ENCODE measurements at regions not wholly inside any gene's neighbourhood (a gene's known extent, or its start where the extent isn't known, plus 50 kb on each side); places are given as distances from the start of the nearest gene placed in this dataset.
A peak's percentile ranks its signal among the peaks of the same experiment; 100 is the strongest.

DNA sequence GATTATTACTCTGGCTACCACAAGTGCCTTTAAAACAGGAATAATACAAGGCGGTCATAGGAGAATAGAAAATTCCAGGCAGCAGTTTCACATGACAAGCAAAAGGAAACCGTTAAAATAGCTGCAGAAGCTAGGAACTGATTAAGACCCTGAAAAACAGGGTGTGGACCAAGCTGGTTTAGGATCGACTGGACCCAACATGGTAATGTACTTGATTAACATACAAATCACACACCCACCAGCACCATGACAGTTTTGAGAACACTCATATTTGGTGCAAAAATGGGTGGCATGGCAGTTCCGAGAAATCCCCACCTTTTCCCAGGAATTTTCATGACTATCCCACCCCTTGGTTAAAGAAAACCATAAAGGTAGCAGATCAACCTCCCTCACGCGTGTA is 51.9 kb upstream of the TMEM163 start:
- Mint-ChIP-seq H3K4me3 (no peak overlapping the region), H3K4me1 (peaks cover 5% of the 10 kb centered on the region)
- no peak for DNase-seq

GRCh38 chr2:134771313-134771801 is 52.6 kb upstream of the TMEM163 start:
- Mint-ChIP-seq H3K27me3 (peaks cover 5% of the 10 kb centered on the region), H3K36me3 (ENCODE audit: low read depth) (no peaks in the 10 kb centered on the region), H3K27ac (no peak overlapping the region), H3K4me3 (no peak overlapping the region), H3K4me1 (peaks cover 5% of the 10 kb centered on the region), H3K9me3 (peaks cover 3% of the 10 kb centered on the region)
- intact Hi-C loops (cut with micrococcal nuclease), result no loop called here
- no peak for DNase-seq

More for the DNA sequence above, 51.9 kb upstream of the TMEM163 start:
- no peaks in the 10 kb centered on the region for H3K36me3 Mint-ChIP-seq (ENCODE audit: low read depth)
- no peak overlapping the region for H3K27ac Mint-ChIP-seq
- H3K27me3 Mint-ChIP-seq, result peaks cover 6% of the 10 kb centered on the region
- intact Hi-C loops (cut with micrococcal nuclease), result no loop called here
- peaks cover 3% of the 10 kb centered on the region for H3K9me3 Mint-ChIP-seq

DNA sequence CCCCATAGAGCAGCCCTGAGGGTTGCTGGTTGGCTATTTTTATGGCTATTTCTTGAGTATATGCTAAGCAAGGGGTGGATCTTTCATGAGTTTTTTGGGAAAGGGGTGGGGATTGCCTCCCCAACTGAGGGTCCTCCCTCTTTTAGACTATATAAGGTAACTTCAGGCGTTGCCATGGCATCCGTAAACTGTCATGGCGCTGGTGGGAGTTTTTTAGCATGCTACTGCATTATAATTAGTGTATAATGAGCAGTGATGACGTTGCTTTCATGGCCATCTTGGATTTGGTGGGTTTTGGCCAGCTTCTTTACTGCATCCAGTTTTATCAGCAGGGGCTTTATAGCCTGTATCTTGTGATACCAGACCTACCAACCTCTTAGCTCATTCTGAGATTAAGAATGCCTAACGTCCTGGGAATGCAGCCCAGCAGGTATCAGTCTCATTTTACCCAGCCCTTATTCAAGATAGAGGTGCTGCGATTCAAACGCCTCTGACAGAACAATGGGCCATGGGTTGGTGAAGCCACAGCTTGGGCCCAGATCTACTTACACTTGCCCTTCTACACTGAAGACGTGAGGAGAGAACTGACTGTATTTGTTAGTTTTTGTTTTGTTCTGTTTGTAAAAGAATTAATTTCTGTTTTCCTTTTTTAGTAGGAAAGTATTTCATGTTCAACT is 53.8 kb upstream of the TMEM163 start:
- intact Hi-C loops (cut with micrococcal nuclease), result no loop called here
- no peak for DNase-seq
- H3K4me3 Mint-ChIP-seq, result no peak overlapping the region
- H3K9me3 Mint-ChIP-seq, result peaks cover 3% of the 10 kb centered on the region
- H3K27me3 Mint-ChIP-seq, result peaks cover 6% of the 10 kb centered on the region
- H3K36me3 Mint-ChIP-seq (ENCODE audit: low read depth), result no peaks in the 10 kb centered on the region
- H3K4me1 Mint-ChIP-seq, result peaks cover 5% of the 10 kb centered on the region
- H3K27ac Mint-ChIP-seq, result no peak overlapping the region

- H3K9me3 Mint-ChIP-seq, result peaks cover 3% of the 10 kb centered on the region
- intact Hi-C loops (cut with micrococcal nuclease), result no loop called here
Measured at GRCh38 chr2:134773335-134773734, 54.5 kb upstream of the TMEM163 start.

DNA sequence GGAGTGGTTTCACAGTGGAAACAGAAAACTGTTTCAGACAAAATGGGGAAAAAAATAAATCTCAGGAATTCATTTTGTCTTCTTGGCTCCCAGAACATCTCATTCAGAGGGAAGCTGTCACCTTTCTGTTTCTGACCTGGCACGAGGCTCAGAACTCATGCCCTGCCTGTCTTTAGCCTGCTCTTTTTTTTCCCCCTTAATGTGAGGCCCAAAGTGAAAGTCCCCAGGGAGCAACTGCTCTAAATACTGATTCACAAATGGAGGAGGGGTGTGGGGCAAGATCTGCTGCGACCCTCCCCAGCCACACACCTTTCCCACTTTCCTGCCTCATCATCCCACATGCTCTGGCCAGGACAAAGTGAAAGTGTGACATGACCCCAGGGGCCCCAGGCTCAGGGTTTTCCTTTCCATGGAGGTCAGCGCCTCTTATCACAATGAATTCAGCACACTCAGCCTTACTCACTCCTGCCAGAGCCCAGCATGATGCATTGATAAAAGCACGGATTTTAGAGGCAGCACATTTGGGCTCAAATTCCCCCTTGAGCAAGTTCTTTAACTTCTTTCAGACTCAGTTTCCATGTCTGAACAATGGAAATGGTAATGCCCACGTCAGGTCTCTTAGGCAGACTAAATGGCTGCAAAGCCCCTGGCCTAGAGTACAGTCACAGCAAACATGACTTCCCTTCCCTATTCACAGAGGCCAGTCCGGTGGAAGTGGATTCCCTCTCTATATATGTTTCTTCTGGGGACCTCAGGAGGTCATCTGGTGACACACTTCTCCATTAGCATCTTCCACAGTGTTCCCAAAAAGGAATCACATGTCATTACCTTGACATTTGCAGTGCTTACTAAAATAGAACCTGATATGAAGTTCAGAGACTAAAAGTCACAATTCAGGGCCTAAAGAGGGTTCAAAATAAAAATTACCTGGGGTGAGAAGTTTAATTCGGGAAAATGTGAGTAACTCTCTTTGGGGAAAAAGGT is 55.3 kb upstream of the TMEM163 start:
- Mint-ChIP-seq H3K27ac (no peak overlapping the region), H3K27me3 (peaks cover 8% of the 10 kb centered on the region), H3K36me3 (ENCODE audit: low read depth) (no peaks in the 10 kb centered on the region), H3K4me3 (no peak overlapping the region), H3K4me1 (peaks cover 5% of the 10 kb centered on the region), H3K9me3 (peaks cover 3% of the 10 kb centered on the region)
- DNase-seq, result no peak
- intact Hi-C loops (cut with micrococcal nuclease), result no loop called here

More at GRCh38 chr2:134773335-134773734, 54.5 kb upstream of the TMEM163 start:
- Mint-ChIP-seq H3K4me1 (peaks cover 5% of the 10 kb centered on the region), H3K27me3 (peaks cover 6% of the 10 kb centered on the region), H3K27ac (no peak overlapping the region), H3K4me3 (no peak overlapping the region), H3K36me3 (ENCODE audit: low read depth) (no peaks in the 10 kb centered on the region)
- DNase-seq, result no peak

DNA sequence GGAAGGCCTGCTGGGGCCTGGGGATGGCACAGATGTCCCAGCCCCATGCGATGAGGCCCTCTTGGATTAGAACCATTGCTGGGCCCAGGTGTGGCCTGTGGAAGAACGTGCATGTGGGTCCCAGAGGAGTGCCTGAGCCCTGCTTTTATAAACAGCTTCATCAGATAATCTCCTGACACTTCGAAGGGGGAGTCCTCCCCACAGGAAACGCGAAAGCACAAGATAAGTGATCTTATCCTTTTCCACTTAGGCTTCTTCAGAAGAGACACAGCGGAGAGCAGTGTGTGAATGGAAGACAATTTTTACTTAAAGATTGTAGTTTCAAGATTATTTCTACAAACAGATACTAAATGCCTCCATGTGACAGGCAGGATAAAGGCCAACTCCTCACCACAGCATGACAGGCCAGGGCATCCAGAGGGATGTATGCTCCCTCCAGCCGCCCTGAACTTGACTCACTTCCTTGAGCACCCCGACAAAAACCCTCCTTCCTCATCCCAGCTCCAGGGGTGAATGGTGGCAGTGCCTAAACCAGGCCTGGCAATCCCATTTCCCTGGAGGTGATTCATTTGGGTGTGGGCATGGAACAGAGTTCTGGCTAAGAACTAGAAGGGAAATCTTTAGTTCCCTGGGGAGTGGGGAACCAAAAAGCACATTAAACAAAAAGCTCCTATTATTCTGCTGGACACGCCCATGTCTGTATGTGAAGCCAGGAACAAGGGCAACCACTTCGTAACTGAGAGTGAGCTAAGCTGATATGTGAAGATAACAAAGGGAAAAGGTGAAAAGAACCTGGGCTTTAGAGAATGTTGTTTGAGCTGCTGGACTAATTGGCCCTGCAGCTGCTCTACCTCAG is 56.2 kb upstream of the TMEM163 start:
- Mint-ChIP-seq H3K27ac (no peak overlapping the region), H3K4me3 (no peak overlapping the region), H3K36me3 (ENCODE audit: low read depth) (no peaks in the 10 kb centered on the region), H3K4me1 (peaks cover 5% of the 10 kb centered on the region), H3K27me3 (peaks cover 10% of the 10 kb centered on the region), H3K9me3 (peaks cover 3% of the 10 kb centered on the region)
- intact Hi-C loops (cut with micrococcal nuclease), result no loop called here
- DNase-seq, result no peak

DNA sequence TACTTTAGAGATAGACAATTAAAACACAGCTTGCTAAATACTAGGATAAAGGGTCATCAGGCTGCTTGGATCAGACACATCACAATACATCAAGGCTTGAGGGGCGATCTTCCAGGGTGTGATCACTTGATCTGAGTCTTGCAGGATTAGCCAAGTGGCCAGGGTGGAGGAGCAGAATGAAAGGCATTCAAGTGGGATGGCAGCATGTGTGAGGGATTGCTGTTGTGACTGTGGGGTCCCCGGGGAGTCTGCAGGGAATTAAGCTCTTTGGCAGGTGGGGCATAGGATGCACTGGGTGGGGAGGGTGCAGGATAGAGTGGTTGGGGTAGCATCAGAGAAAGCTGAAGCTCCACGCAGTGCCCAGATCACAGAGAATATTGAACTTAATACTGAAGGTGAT is 58.0 kb upstream of the TMEM163 start:
- no peaks in the 10 kb centered on the region for H3K9me3 Mint-ChIP-seq
- peaks cover 8% of the 10 kb centered on the region for H3K27me3 Mint-ChIP-seq
- no peak overlapping the region for H3K4me3 Mint-ChIP-seq
- H3K27ac Mint-ChIP-seq, result no peak overlapping the region
- no peak for DNase-seq
- peaks cover 5% of the 10 kb centered on the region for H3K4me1 Mint-ChIP-seq
- intact Hi-C loops (cut with micrococcal nuclease), result no loop called here
- H3K36me3 Mint-ChIP-seq (ENCODE audit: low read depth), result no peaks in the 10 kb centered on the region

DNA sequence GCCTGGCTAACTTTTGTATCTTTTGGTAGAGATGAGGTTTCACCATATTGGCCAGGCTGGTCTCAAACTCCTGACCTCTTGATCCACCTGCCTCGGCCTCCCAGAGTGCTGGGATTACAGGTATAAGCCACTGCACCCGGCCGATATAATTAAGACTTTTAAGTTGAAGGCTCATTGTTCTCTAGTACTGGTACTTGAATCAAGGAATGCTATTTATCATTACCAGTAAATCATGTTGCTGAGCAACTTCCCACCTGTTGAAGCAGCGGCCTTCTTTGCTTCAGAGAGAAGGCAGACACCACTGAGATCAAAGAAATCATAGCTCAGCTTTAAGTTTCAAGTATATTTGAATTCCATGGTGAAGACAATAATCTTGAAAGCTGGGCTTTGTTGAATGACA is 58.8 kb upstream of the TMEM163 start:
- Mint-ChIP-seq H3K4me1 (peaks cover 5% of the 10 kb centered on the region), H3K9me3 (no peaks in the 10 kb centered on the region), H3K4me3 (no peak overlapping the region), H3K27me3 (peaks cover 12% of the 10 kb centered on the region), H3K27ac (no peak overlapping the region), H3K36me3 (ENCODE audit: low read depth) (no peaks in the 10 kb centered on the region)
- intact Hi-C loops (cut with micrococcal nuclease), result no loop called here
- DNase-seq, result no peak

DNA sequence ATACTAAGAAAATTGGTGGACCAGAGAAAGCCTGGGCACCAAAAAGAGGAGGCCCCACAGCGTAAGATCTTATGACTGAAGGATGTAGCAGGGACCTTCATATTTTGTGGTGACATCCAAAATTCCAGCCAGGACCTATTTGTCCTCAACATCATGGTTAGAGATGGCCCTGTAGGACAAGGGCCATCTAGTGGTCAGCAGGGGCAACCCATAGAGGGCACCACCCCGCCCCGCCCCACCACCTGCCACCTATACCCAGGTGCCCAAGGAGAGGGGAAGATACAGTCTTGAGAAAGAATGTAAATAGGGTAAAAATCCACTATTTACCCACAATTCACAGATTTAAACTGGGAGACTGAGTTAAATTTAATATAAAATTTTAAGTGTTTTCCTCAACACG is 59.6 kb upstream of the TMEM163 start:
- no peak overlapping the region for H3K27ac Mint-ChIP-seq
- H3K4me1 Mint-ChIP-seq, result peaks cover 5% of the 10 kb centered on the region
- peaks cover 14% of the 10 kb centered on the region for H3K27me3 Mint-ChIP-seq
- intact Hi-C loops (cut with micrococcal nuclease), result no loop called here
- H3K4me3 Mint-ChIP-seq, result no peak overlapping the region
- DNase-seq, result no peak
- no peaks in the 10 kb centered on the region for H3K36me3 Mint-ChIP-seq (ENCODE audit: low read depth)
- no peaks in the 10 kb centered on the region for H3K9me3 Mint-ChIP-seq

DNA sequence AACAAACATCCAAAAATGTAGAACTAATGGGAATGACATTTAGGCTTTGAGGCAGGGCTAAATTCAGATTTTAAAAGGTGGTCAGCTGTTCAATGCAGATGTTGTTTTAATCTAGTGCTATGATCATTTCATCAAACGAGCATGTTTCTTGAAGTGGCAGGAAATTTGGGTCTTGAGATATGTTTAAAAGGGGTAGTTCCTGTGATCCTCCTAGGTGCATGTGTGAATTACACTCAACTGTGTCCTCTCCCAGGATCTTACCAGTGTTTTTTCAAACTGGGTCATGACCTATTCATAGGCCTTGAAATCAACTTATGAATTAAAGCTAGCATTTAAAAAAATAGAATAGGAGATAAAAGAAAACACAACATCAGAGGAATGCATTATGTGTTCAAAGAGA is 57.4 kb upstream of the ACMSD start:
- Mint-ChIP-seq H3K27me3 (peaks cover 15% of the 10 kb centered on the region), H3K27ac (no peak overlapping the region), H3K36me3 (ENCODE audit: low read depth) (no peaks in the 10 kb centered on the region), H3K4me1 (no peaks in the 10 kb centered on the region), H3K9me3 (no peaks in the 10 kb centered on the region), H3K4me3 (no peak overlapping the region)
- intact Hi-C loops (cut with micrococcal nuclease), result no loop called here
- no peak for DNase-seq

- Mint-ChIP-seq H3K4me1 (no peaks in the 10 kb centered on the region), H3K27me3 (peaks cover 14% of the 10 kb centered on the region), H3K27ac (no peak overlapping the region), H3K36me3 (ENCODE audit: low read depth) (no peaks in the 10 kb centered on the region), H3K4me3 (no peak overlapping the region), H3K9me3 (no peaks in the 10 kb centered on the region)
- intact Hi-C loops (cut with micrococcal nuclease), result no loop called here
- no peak for DNase-seq
Measured at GRCh38 chr2:134782107-134782506, 56.3 kb upstream of the ACMSD start.

- intact Hi-C loops (cut with micrococcal nuclease), result no loop called here
- no peaks in the 10 kb centered on the region for H3K4me1 Mint-ChIP-seq
- no peak overlapping the region for H3K4me3 Mint-ChIP-seq
- no peak overlapping the region for H3K27ac Mint-ChIP-seq
- H3K9me3 Mint-ChIP-seq, result no peaks in the 10 kb centered on the region
- DNase-seq, result peak; percentile 59
- H3K27me3 Mint-ChIP-seq, result peaks cover 14% of the 10 kb centered on the region
- no peaks in the 10 kb centered on the region for H3K36me3 Mint-ChIP-seq (ENCODE audit: low read depth)
Measured at GRCh38 chr2:134782792-134783191, 55.6 kb upstream of the ACMSD start.

GRCh38 chr2:134783912-134784311 is 54.5 kb upstream of the ACMSD start:
- DNase-seq, result no peak
- Mint-ChIP-seq H3K4me3 (no peak overlapping the region), H3K27ac (no peak overlapping the region), H3K36me3 (ENCODE audit: low read depth) (no peaks in the 10 kb centered on the region), H3K27me3 (peaks cover 12% of the 10 kb centered on the region), H3K4me1 (no peaks in the 10 kb centered on the region), H3K9me3 (no peaks in the 10 kb centered on the region)
- intact Hi-C loops (cut with micrococcal nuclease), result no loop called here

All from activated CD4-positive, alpha-beta T cell treated with anti-CD3 and anti-CD28 coated beads, Interleukin-2, amount 10 ng/mL, durations not matched to agents 24 days and 14 days (primary cell).